ENCODE measurements at regions not wholly inside any gene's neighbourhood (a gene's known extent, or its start where the extent isn't known, plus 50 kb on each side); places are given as distances from the start of the nearest gene placed in this dataset.

GRCh38 chr6:14243597-14243996 is 126.0 kb downstream of the CD83 start:
- H3K36me3 ChIP-seq (ENCODE audit: control insufficient read depth in 2 of 2, insufficient read depth in 2 of 2, low read length in 1 of 2): no peaks in the 10 kb centered on the region
- ChIA-PET SMC1A (ENCODE audit: uncharacterized antibody, unreplicated experiment) (interaction anchor here (0.7 kb wide), 1 partner anchor 25 kb away, joined by 3 read pairs; no protein-coding TSS in a partner anchor), CTCF (no interaction called here), RAD21 (ENCODE audit: unreplicated experiment) (no interaction called here), POLR2A (no interaction called here)
- WGBS (ENCODE audit: insufficient coverage, insufficient replicate concordance, low lambda C conversion rate, missing lambda C conversion rate): 81% methylated on average over 5 of the region's 5 CpGs
- no peak overlapping the region for H3K4me3 ChIP-seq
- TF ChIP-seq HCFC1 (IDR thresholded peaks at IDR 0.05; ENCODE audit: low read length) (no peak), BACH1 (IDR thresholded peaks at IDR 0.05; ENCODE audit: borderline replicate concordance) (no peak), RAD21 (IDR thresholded peaks at IDR 0.05; ENCODE audit: insufficient read depth, low read depth, low read length) (no peak), EED (IDR thresholded peaks at IDR 0.05; ENCODE audit: low read depth) (no peak), TAF1 (IDR thresholded peaks at IDR 0.05; ENCODE audit: borderline replicate concordance, low read depth, low read length) (no peak), PBX3 (IDR thresholded peaks at IDR 0.05; ENCODE audit: insufficient replicate concordance, low read depth, low read length) (no peak), BMI1 (IDR thresholded peaks at IDR 0.05; ENCODE audit: borderline replicate concordance) (no peak), MEF2A (IDR thresholded peaks at IDR 0.05; ENCODE audit: insufficient read depth, low read depth, low read length) (no peak), USF2 (IDR thresholded peaks at IDR 0.05; ENCODE audit: borderline replicate concordance, low read depth, low read length) (no peak), PRDM15 (CRISPR knock-in tag; IDR thresholded peaks at IDR 0.05) (no peak), NR2C1 (IDR thresholded peaks at IDR 0.05) (no peak), MTA2 (IDR thresholded peaks at IDR 0.05; ENCODE audit: low read depth) (no peak)
- H3K4me2 ChIP-seq (ENCODE audit: control insufficient read depth, insufficient read depth): no peak overlapping the region
- H3K9ac ChIP-seq (ENCODE audit: control insufficient read depth, insufficient read depth, low read length): no peak overlapping the region
- no peak for DNase-seq (ENCODE audit: low read depth, low spot score)
- in situ Hi-C loops (cut with MboI): no loop called here
- H3K27ac ChIP-seq (ENCODE audit: control insufficient read depth, insufficient read depth): no peak overlapping the region
- peaks cover 10% of the 10 kb centered on the region for H3K4me1 ChIP-seq (ENCODE audit: control insufficient read depth, insufficient read depth, low read length)
- BruUV-seq (replicated peaks): no TSS peak
- FAIRE-seq: no peak
- H2AFZ ChIP-seq (ENCODE audit: control insufficient read depth, low read depth, low read length): no peak overlapping the region
- no peak for ATAC-seq
- H3K9me3 ChIP-seq (replicated peaks; ENCODE audit: control insufficient read depth, insufficient read depth, low read length): no peaks in the 10 kb centered on the region
- H3K27me3 ChIP-seq (replicated peaks in 1 of 2; ENCODE audit: control insufficient read depth in 2 of 2, insufficient read depth in 2 of 2, low read length in 1 of 2): no peaks in the 10 kb centered on the region
- H3K79me2 ChIP-seq (ENCODE audit: control insufficient read depth, insufficient read depth, low read length): no peaks in the 10 kb centered on the region
- H4K20me1 ChIP-seq (ENCODE audit: control insufficient read depth, insufficient read depth): no peaks in the 10 kb centered on the region
- intact Hi-C loops (cut with micrococcal nuclease; ENCODE audit: unreplicated experiment): no loop called here

Measured in GM12878 (cell line).